ENCODE measurements at regions not wholly inside any gene's neighbourhood (a gene's known extent, or its start where the extent isn't known, plus 50 kb on each side); places are given as distances from the start of the nearest gene placed in this dataset.

DNA sequence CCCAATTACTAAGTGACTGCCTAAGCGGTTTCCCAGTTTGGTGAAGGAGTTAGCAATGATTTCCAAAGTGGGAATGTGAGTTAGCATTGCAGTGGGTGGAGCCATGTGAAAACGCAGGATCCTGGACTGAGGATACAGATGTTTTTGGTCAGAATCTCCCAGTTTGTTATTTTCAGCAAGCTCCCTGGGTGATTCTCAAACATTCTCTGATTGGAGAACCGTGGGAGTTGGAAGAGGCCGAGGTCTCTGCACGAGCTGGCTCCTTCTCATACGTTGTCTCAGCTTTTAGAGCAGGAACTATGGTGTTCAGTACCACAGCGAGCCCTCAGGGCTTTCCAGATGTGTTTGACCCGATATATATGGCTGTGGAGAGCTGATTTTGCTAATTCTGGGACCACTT is 396.5 kb upstream of the NPVF start:
- Histone ChIP-seq H3K4me3 (no peak overlapping the region), H3K27me3 (no peaks in the 10 kb centered on the region), H3K4me1 (no peaks in the 10 kb centered on the region), H3K36me3 (no peaks in the 10 kb centered on the region), H3K9me3 (no peaks in the 10 kb centered on the region), H3K27ac (peak overlapping the region in 1 of 2 donors; percentile 50)
- TF ChIP-seq POLR2AphosphoS5 (IDR thresholded peaks at IDR 0.05) (no peak), POLR2A (IDR thresholded peaks at IDR 0.05) (no peak)
- TF ChIP-seq, protein P1, sequence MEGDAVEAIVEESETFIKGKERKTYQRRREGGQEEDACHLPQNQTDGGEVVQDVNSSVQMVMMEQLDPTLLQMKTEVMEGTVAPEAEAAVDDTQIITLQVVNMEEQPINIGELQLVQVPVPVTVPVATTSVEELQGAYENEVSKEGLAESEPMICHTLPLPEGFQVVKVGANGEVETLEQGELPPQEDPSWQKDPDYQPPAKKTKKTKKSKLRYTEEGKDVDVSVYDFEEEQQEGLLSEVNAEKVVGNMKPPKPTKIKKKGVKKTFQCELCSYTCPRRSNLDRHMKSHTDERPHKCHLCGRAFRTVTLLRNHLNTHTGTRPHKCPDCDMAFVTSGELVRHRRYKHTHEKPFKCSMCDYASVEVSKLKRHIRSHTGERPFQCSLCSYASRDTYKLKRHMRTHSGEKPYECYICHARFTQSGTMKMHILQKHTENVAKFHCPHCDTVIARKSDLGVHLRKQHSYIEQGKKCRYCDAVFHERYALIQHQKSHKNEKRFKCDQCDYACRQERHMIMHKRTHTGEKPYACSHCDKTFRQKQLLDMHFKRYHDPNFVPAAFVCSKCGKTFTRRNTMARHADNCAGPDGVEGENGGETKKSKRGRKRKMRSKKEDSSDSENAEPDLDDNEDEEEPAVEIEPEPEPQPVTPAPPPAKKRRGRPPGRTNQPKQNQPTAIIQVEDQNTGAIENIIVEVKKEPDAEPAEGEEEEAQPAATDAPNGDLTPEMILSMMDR (IDR thresholded peaks at IDR 0.05): no peak
- intact Hi-C loops (cut with DNase I; ENCODE audit: low total_unique reads): no loop called here
- DNase-seq (ENCODE audit: low spot score in 2 of 2): no peak

DNA sequence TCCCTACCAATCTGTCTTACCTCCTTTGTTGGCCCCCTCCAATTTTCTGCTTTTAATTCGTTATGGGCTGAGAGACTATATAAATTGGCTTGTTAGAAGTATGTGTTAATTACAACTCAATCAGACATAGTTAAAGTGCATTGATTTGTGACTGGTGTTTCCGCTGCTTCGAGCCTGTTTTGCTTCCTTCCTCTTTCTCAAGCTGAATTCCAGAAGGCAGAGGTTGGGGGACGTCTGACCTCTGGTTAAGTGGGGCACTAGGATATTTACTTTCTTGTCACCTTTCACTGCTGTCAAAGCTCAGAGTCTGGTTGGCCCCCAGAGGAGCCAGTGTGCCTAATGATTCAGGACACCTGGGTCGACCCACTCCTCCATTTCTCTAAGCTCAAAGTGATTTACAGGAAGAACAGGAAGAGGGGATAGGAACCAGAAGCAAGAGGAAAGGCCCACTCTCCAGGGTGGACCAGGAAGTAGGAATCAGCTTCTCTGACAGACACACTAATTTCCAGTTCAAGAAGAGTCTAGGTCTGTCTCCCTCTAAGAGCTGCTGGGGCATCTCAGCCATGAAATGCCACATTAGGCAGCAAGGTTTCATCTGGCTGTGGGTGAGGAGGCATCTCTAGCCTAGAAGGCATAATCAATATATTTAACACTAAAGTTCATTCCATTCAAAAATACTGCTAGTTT is 397.2 kb upstream of the NPVF start:
- Histone ChIP-seq H3K4me3 (no peak overlapping the region), H3K9me3 (no peaks in the 10 kb centered on the region), H3K27me3 (no peaks in the 10 kb centered on the region), H3K36me3 (no peaks in the 10 kb centered on the region), H3K4me1 (no peaks in the 10 kb centered on the region), H3K27ac (peak overlapping the region in 1 of 2 donors; percentile 50)
- intact Hi-C loops (cut with DNase I; ENCODE audit: low total_unique reads): no loop called here
- DNase-seq (ENCODE audit: low spot score in 2 of 2): no peak
- TF ChIP-seq, protein P1 (IDR thresholded peaks at IDR 0.05): no peak
- TF ChIP-seq POLR2A (IDR thresholded peaks at IDR 0.05) (no peak), POLR2AphosphoS5 (IDR thresholded peaks at IDR 0.05) (no peak)

DNA sequence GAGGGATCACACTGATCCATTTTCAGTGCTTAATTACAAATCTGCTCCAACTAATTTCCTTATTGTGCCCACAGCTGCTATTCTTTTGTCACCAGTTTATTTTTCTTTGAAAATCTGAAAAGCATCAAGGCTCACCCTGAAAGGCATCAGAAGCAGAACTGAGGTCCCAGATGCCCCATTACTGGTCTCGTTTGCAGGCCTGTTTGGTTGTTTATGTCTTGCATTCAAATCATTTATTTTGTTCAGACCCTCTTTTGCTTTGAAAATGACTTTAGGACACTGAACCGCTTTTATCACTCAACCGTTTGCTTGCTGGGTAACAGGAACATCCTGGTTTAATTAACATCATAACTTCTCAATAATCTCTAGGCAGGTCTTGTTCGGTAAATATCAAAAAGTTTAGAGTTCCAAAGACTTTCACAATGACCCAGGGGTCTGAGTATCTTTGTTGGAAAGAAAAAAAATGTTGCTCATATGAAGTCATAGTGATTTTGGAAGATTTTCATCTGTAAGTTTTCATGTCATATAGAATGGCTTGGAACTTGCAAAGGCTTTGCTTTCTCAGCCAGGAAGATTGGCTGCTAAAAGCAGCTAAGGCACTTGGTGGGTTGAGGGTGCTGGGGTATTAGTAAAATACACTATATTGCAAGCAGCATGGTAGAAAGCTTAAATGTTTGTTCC is 398.3 kb upstream of the NPVF start:
- no peak overlapping the region for H3K4me3 ChIP-seq
- H3K9me3 ChIP-seq: no peaks in the 10 kb centered on the region
- H3K27me3 ChIP-seq: no peaks in the 10 kb centered on the region
- no peak for TF ChIP-seq POLR2A (IDR thresholded peaks at IDR 0.05)
- TF ChIP-seq POLR2AphosphoS5 (IDR thresholded peaks at IDR 0.05): no peak
- TF ChIP-seq, protein P1 (IDR thresholded peaks at IDR 0.05): no peak
- H3K36me3 ChIP-seq: no peaks in the 10 kb centered on the region
- H3K27ac ChIP-seq: no peak overlapping the region
- intact Hi-C loops (cut with DNase I; ENCODE audit: low total_unique reads): no loop called here
- no peaks in the 10 kb centered on the region for H3K4me1 ChIP-seq
- DNase-seq (ENCODE audit: low spot score in 2 of 2): no peak

DNA sequence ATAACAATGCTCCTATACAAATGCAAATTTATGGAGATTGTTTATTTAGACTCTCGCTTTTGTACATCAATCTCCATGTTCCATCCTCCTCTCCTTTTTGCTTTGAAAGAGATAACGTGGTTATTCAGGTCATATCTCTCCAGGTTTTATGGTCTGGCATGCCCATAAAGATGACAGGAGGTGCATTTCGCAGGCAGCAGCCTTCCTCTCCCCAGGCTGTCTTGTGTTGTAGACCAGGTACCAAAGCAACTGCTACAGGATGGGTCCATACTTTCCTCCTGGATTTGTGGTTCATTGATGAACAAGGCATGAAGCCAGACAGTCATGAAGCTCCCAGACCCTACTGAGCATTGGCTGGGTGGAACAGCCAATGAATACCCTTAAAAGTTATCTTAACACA is 400.2 kb upstream of the NPVF start:
- Histone ChIP-seq H3K4me1 (no peaks in the 10 kb centered on the region), H3K4me3 (no peak overlapping the region), H3K27ac (no peak overlapping the region), H3K9me3 (no peaks in the 10 kb centered on the region), H3K36me3 (no peaks in the 10 kb centered on the region), H3K27me3 (no peaks in the 10 kb centered on the region)
- intact Hi-C loops (cut with DNase I; ENCODE audit: low total_unique reads): no loop called here
- no peak for TF ChIP-seq POLR2AphosphoS5 (IDR thresholded peaks at IDR 0.05)
- TF ChIP-seq, protein P1 (IDR thresholded peaks at IDR 0.05): no peak
- no peak for TF ChIP-seq POLR2A (IDR thresholded peaks at IDR 0.05)
- no peak for DNase-seq (ENCODE audit: low spot score in 2 of 2)

DNA sequence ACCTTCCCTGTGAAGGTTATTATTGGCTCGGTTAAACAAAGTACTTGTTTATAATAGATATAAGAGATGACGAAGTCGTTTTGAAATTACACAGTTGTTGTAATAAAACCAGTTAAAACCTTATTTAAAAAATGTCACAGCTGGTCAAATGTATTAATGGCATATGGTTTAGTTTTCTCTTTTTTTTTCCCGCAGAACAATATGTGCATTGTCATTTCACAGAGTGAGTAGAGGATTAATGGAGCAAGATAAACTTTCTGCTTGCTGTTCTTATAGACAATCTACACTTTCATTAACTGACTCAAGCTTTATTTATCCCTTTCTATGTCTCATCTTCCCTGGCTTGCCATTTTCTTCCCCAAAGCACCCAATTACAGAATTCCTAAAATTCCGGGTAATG is 404.3 kb upstream of the NPVF start:
- Histone ChIP-seq H3K4me3 (no peak overlapping the region), H3K27ac (no peak overlapping the region), H3K4me1 (no peaks in the 10 kb centered on the region), H3K27me3 (no peaks in the 10 kb centered on the region), H3K9me3 (no peaks in the 10 kb centered on the region), H3K36me3 (no peaks in the 10 kb centered on the region)
- TF ChIP-seq POLR2A (IDR thresholded peaks at IDR 0.05) (no peak), POLR2AphosphoS5 (IDR thresholded peaks at IDR 0.05) (no peak)
- TF ChIP-seq, protein P1 (IDR thresholded peaks at IDR 0.05): no peak
- intact Hi-C loops (cut with DNase I; ENCODE audit: low total_unique reads): no loop called here
- no peak for DNase-seq (ENCODE audit: low spot score in 2 of 2)

All from breast epithelium (tissue), 4 donors.